NCI-H146 (cell line): ENCODE measurements at regions not wholly inside any gene's neighbourhood (a gene's known extent, or its start where the extent isn't known, plus 50 kb on each side); places are given as distances from the start of the nearest gene placed in this dataset.

Source experiments
- DNase-seq: peaks from one replicate; lab custom pipeline; 2025; lab: John Stamatoyannopoulos, UW

DNA sequence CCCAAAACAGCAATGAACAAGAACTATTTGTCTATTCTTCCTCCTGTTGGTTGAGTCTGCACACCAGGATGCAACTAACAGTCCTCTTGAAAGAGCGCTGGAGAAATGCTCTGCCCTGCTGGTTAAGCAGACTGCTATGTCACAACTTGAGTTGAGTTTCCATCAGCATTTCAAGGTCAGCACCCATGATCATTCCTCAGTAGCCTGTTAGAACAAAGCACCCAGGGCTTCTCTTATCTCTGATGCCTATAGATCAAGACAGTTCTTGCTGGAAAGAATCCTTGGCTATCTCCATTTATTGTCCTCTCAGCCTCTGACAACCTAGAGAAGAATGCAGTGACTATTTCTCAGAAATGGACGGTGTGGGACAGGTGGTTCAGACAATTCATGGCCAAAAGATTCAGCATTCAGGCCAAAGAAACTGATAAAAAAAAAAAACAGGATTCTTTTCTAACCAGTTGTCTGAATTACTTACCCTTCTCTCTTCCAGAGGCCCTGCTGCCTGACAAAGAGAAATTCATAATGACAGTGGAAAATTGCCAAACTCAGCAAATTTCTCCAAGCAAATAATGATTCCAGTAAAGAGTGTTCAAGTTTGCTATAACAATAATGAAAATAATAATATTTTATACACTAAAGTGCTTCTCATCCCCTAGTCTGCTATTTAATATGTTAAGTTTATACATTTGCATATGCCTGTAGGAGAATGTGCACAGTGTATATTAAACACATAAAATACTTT is 306.7 kb downstream of the EMP1 start:
- no peak for DNase-seq

DNA sequence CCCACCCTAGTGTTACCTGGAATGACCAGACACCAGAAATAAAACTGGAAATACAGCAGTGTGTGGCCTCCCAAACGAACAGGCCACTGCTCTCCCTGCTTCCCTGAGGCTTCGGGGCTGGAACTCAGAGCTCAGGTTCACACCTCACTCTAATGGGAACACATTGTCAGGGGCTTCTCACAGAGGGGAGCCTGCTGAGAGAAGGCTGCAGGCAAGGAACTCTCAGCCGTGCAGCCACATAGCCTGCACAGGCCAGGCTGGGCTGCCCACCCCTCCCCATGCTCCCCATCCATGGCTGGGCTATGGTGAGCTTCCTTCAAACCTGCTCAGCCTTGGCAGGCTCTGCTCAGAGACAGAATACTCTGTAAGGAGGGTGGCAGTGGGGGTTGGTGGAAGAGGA is 302.5 kb downstream of the EMP1 start:
- DNase-seq, result no peak

DNA sequence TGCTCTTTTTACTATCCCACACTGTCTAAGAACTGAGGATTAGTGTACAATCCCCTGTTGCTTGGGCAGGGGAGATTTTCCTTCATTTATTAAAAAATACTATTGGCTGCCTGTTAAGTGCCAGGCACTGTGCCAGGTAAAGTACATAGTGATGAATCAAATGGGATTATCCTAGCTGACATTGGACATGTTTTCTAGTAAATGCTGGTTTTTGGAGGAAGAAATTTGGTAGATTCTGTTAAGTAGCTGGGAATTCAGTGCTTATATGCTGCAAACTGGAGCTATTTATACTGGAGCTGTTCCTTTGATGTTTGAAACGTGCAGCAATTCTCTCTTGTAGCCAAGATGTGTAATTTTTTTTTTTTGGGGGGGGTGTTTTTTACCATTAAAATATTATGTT is 299.6 kb downstream of the EMP1 start:
- no peak for DNase-seq

DNA sequence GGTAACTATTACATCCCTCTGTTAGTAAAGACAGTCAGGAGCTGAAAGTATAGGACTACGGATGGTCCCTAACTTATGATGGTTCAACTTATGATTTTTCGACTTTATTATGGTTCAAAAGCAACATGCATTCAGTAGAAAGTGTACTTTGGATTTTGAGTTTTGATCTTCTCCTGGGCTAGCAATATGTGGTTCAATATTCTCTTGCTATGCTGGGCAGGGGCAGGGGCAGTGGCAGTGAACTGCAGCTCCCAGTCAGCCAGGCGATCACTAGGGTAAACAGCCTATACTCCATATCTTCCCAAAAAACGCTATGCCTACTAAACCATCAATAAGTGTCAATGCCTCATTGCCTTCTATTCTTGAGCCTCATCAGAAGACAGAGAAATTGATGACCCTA is 292.7 kb downstream of the EMP1 start:
- DNase-seq, result no peak

DNA sequence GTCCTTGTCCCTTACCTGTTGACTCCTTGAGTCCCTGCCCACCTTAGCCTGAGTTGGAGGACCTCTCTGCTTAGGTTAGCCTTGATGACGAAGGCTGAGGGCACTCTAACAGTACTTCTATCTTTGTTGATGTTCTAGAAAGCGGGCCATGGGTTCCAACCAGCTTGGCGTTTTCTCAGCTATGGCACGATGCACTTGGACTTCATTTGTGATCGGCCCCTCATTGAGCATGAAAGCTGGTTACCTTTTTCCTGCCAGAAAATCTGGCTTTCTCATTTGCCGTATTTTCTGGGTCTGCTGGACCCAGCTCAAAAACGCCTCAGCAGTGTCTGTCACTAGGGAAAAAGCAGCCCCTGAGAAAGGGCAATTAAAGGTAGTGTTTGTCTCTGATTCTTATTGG is 290.8 kb downstream of the EMP1 start:
- DNase-seq, result no peak

DNA sequence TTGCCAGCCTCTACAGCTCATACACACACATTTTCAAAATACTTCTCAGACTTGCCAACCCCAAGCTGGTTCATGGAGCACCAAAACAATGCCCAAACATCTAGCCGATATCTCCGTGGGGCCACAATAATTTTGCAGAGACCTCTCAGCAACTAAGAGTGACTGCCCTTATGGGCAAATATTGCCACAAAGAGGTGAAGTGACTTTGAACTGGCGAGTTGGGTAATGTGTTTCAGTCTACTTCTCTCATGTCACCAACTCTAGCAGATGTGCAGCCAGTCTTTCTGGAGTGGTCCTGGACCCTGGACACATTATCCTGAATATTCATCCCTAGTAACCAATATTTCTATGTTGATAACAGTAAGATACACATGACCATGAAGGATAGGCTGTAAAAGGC is 290.3 kb downstream of the EMP1 start:
- no peak for DNase-seq

DNA sequence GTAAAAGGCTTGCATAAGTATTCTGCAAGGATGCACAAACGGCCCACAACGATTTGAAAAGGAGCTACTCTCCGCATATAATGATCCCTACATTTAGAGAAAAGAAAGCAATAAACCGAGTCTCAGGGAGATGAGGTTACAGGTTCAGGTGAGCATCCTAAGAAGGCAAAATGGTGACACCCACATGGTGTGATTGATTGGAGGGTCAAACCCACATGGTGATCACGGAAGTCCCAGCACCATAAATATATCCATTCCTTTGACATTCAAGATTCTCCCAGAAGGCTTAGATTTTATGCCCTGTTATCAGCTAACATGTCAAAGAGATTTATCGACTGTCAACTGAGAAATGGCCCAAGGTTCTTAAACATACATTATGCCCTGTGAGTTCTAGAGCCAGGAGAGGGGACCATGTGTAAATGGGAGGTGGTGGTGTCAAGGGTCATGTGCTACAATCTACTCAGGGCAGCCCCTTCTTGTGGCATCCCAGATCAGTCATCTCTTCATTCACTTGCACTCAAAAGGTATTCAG is 282.2 kb downstream of the EMP1 start:
- DNase-seq, result no peak

DNA sequence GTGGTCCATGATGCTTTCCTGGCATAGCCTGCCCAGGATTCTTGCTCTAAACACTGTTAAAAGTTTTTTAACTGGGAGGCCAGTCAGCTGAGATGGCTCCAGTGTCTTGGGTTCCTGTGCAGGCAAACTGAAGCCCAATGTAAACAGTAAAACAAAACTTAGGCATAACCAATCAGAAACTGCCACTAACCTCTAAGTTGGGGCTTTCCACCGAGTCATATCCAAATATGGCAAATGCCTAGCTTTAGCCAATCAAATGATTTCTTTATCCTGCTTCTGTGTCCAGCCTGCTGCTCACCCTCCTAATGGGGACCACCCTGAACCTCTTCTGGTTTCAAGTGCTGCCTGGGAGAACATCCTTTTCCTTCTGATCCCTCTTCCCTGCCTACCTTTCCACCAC is 277.9 kb downstream of the EMP1 start:
- DNase-seq, result no peak

DNA sequence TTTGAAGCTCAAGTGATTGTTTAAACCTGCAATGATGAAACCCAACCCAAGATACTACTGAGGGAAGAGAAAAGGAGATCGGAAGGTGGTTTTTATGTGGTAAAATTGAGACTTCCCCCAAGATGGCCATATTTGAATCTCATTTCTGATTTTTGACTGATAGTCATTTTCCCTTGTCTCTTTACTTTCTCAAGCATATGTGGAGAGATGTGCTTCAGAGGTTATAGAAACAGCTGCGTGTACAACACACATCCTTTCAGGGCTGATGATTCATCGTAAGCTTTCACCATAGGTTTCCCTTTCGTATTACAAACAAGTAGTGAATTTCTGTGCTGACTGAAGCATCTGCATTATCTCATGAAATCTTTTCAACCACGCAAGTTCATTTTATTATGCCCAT is 276.2 kb downstream of the EMP1 start:
- DNase-seq, result no peak

DNA sequence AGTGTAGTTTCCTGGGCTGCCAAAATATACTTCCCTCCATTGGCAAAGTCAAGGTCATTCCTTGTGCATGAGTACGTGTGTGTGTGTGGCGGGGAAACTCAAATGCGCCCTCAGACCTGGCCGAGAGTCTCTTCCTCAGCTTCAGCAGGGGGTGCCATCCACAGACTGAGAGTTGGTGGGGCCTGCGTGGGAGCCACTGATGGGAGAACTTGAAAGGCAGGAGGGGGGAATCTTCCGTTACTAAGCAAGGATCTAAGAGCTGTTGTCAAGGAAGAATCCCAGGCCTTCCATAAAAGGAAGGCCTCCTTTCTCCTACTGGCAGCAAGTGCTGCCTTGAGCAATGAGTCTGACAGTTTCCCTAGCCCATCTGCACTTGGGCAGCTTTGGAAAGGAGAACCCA is 274.9 kb downstream of the EMP1 start:
- no peak for DNase-seq

DNA sequence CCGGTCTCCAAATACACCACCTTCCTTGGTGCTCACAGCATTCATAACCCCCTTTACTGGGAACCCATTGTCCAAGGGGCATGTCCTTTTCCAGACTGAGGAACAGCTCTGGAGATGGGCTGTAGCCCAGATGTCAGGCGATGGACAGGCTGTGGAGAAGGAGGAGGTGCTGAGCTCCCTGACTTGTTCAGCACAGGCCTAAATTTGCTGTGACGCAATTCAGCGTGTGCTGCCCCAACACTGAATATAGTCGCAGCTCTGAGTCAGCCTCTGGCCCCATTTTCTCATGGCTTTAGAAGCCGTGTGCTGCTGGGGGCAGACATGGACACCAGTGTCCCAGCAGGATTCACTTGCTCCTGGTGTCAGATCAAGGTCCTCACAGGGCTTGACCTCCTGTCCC is 269.1 kb downstream of the EMP1 start:
- DNase-seq, result no peak

DNA sequence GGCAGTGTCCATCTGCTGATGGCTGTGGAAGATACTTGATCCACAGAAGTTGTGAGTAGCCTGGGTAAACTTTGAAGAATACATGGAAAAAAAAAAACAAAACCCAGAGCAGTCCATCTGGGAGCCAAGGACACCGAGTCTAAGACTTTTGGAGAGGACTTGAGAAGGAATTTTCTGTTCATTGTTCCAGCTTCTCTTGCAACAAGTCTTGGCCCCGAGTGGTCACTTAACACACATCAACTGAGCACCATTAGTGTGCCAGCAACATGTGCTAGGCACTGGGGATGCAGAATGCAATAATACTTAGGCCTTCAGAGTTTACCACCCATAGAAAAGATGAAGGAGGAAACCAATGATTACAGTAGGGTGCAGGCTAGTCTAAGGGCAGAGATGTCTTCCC is 266.7 kb downstream of the EMP1 start:
- no peak for DNase-seq

DNA sequence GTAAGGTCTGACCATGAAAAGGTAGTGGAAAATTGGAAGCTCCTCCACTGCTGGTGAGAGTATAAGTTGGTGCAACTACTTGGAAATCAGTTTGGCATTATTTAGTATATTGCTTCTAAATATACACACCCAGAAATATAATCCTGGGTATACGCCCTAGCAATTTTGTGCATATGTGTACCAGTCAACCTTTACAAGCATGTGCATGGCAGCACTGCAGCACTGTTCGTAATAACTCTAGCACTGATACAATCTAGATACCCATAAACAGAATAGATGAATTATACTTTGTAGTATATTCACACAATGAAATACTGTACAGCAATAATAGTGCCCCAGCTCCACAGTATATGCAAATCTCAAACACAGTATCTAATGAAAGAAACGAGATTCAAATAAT is 265.9 kb downstream of the EMP1 start:
- no peak for DNase-seq

DNA sequence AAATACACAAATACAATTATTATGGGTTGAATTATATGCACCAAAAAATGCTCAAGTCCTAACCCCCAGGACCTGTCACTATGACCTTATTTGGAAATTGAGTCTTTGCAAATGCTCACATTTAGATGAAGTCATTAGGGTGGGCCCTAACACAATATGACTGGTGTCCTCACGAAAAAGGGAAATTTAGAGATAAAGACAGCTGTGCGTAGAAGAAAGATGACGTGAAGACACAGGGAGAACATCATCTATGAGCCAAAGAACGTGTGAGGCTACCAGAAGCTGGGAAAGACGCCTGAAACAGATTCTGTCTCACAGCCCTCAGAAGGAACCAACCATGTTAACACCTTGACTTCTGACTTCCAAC is 259.2 kb downstream of the EMP1 start:
- no peak for DNase-seq

DNA sequence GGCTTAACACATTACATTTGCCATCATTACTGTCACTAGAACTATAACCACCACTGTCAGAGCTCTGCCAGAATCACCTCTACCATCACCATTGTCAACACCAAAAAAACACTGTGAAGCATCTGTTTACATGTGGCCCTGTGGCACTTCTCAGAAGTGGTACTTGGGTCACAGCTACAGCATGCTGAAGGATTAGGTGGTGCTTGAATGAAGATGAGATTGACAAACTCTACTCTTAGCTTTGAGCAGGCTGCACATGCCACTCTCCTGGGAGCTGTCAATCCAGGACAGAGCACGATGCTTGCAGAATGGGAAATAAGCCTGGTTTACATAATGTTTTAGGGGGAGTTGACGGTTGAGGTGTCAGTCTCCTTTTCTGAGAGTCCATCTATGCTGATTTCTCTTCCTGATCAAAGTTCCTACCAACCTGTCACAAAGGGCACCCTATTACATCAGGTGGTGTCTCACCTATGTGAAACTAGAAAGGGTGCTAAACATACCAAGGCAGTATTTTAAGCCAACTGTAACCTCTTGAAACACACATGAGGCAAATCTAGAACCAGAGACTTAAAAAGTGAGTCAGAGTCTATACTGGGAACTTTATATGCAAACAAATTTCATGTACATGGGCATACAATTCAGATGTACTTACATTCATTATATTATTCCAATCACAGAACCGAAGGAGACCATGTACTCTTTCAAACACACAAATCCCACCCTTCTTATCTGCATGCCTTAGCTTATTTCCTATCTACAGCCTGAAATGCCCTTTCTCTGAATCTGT is 258.7 kb downstream of the EMP1 start:
- DNase-seq, result no peak

DNA sequence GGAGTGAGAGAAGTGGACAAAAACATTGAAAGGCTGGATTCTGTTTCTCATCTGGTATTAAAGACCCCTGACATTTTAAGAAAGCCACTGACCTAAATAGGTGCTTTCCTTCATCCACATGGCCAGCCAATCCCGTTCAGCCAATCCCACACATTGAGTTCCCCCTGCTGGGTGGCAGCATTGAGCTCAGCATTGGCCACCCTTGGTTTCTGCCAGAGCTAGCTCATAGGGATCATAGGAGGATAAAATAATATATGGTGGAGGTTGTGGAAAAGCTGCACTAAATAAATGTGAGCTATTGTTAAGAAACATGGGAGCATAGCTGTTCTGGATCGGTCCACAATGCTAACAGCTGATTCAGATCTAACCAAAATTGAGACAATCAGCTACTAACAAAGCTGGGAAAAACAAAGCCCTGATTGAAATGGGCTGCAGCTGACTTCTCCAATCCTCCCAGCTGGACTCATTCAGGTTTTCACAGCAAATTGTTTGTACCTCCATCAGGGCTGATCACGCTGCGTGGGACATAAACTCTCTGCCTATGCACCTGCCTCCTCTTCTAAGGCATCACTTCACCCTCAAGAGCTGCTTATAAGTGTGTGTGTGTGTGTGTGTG is 256.5 kb downstream of the EMP1 start:
- no peak for DNase-seq

DNA sequence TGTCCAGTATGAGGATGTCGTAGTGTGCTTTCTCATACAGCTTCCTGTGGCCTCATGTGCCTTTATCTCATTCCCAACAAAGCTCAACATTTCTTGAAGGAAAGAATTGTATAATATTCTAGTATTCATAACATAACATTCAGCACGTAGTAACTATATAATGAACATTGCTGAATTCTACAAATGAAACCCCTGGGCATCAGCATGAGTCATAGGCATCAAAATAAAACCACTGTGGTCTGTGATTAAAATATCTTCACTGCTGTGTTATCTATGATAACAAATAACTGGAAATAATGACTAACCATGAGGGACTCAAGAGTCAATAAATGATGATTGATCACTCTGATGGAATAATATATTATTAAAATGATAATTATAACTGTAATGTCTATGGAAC is 255.2 kb downstream of the EMP1 start:
- no peak for DNase-seq

DNA sequence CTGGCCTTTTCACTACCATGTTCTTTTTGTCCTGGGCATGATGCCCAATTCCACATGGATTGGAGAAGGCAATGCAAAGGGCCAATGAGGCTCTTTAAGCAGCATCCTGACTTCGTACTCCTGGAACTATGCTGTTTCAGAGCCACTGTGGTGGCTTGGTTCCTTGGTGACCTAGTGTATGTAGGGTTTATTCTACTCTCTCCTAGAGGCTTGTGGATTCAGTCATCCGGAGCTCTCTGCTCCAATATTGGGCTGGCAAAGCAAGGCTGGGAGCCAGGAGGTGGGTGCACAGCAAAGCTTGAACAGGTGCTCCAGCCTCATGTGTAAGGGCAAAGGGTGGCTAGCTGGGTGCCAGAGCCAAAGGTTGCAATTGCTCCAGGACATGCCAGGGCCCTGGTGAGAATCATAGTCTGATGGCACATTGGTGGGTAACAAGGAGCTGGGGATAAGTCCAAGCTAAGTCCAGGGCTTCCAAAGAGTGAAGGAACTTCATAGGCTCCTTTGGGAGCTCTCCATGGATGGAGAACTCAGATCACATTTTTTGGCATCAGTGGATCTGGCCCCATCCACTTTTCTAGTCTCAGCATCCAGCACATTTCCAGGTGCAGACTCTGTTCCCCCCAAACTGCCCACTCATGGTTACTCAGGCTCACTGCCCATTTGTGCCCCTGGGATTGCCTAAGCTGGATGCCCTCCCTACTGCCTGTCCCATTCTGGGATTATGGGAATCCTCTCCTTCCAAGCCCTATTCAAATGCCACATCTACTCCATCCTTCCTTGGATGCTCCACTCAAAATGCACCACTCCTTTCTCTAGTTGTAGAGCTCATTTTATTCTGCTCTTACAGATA is 253.9 kb downstream of the EMP1 start:
- DNase-seq, result no peak

DNA sequence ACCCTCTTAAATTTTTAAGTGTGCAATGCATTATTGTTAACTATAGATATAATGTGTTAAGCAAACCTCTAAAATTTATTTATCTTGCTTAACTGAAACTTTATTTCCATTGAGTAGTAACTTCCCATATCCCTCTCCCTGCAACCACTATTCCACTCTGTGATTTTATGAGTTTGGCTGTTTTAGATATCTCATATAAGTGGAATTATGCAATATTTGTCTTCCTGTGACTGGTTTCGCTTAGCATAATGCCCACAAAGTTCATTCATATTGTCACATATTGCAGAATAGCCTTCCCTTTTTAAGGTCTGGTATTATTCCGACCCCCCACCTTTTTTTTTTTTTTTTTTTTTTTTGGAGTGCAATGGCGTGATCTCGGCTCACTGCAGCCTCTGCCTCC is 247.6 kb downstream of the EMP1 start:
- DNase-seq, result no peak

DNA sequence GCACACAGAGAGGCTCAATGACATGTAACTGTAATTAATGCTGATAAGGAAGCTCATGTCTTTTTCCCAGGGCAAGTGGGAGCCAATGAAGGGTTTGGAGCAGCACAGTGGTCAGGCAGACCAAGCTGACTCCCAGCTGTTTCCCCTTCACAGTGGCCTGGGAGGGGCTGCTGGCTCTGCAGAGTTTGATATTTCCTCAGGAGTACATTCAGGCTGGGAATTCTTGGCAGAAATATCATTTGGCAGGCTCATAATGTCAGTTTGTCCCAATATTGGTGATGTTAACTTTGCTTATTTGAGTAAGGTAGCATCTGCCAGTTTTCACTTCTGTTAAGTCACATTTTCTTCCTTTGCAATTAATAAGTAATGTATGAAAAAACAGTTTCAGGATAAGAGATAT is 247.0 kb downstream of the EMP1 start:
- no peak for DNase-seq

DNA sequence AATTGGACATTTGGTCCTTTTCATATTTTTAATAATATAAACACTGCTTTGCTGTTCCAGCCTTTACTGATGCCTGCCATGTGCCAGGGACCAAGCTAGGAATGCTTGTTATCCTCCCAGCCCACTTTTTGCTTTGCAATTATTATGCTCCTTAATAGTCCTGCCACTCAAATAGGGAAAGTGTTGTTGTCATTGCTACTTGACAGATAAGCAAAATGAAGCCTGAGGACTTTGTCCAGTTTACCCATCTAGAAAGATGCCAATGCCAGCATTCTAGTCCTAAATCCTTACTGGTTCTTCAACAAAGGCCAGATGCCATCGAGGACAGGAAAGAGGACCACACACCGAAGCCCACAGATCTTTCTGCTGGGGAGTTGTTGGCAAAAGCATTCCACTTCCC is 246.5 kb downstream of the EMP1 start:
- DNase-seq, result no peak

DNA sequence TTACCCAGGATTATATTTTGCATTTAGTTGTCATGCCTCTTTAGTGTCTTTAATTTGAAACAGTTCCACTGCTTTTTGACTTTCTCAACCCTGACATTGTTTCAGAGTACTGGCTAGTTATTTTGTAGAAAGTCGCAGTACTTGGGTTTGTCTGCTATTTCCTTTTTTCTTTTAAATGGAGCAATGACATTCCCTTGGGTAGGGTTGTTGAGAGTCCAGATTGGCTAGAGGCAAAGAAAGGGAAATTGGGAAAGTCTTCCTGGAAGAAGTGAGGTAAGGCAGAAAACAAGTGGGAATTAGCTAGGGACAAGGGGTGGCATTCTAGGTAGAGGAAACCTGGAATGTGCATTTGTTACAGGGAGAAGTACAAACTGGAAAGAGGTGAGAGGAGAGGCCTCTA is 245.9 kb downstream of the EMP1 start:
- no peak for DNase-seq
